ENCODE measurements at regions not wholly inside any gene's neighbourhood (a gene's known extent, or its start where the extent isn't known, plus 50 kb on each side); places are given as distances from the start of the nearest gene placed in this dataset.

GRCh38 chr2:240208096-240208495 is 67.6 kb upstream of the OTOS start:
- TF ChIP-seq CTCF (IDR thresholded peaks at IDR 0.05) (no peak), POLR2A (IDR thresholded peaks at IDR 0.05) (no peak)
